ENCODE measurements at regions not wholly inside any gene's neighbourhood (a gene's known extent, or its start where the extent isn't known, plus 50 kb on each side); places are given as distances from the start of the nearest gene placed in this dataset.
A peak's percentile ranks its signal among the peaks of the same experiment; 100 is the strongest.

GRCh38 chr1:218850367-218850766 lies 323.3 kb upstream of the LYPLAL1 start:
- no peak for TF ChIP-seq CTCF (conservative IDR thresholded peaks at IDR 0.05; ENCODE audit: control insufficient read depth, insufficient read depth, low read depth, low read length)
- H3K4me3 ChIP-seq (ENCODE audit: control insufficient read depth, low read depth, low read length): no peak overlapping the region
- peak; percentile 6 for DNase-seq (ENCODE audit: low read depth)

GRCh38 chr1:218851586-218851985 lies 322.1 kb upstream of the LYPLAL1 start:
- no peak overlapping the region for H3K4me3 ChIP-seq (ENCODE audit: control insufficient read depth, low read depth, low read length)
- no peak for TF ChIP-seq CTCF (conservative IDR thresholded peaks at IDR 0.05; ENCODE audit: control insufficient read depth, insufficient read depth, low read depth, low read length)
- DNase-seq (ENCODE audit: low read depth): peak; percentile 24

GRCh38 chr1:218852527-218852926 lies 321.2 kb upstream of the LYPLAL1 start:
- no peak for TF ChIP-seq CTCF (conservative IDR thresholded peaks at IDR 0.05; ENCODE audit: control insufficient read depth, insufficient read depth, low read depth, low read length)
- no peak for DNase-seq (ENCODE audit: low read depth)
- H3K4me3 ChIP-seq (ENCODE audit: control insufficient read depth, low read depth, low read length): no peak overlapping the region

- no peak overlapping the region for H3K4me3 ChIP-seq (ENCODE audit: control insufficient read depth, low read depth, low read length)
- DNase-seq (ENCODE audit: low read depth): peak; percentile 27
- no peak for TF ChIP-seq CTCF (conservative IDR thresholded peaks at IDR 0.05; ENCODE audit: control insufficient read depth, insufficient read depth, low read depth, low read length)
These were observed 309.7 kb upstream of the LYPLAL1 start for GRCh38 chr1:218863987-218864386.

GRCh38 chr1:218865591-218865990 lies 308.1 kb upstream of the LYPLAL1 start:
- no peak for TF ChIP-seq CTCF (conservative IDR thresholded peaks at IDR 0.05; ENCODE audit: control insufficient read depth, insufficient read depth, low read depth, low read length)
- H3K4me3 ChIP-seq (ENCODE audit: control insufficient read depth, low read depth, low read length): no peak overlapping the region
- DNase-seq (ENCODE audit: low read depth): peak; percentile 52

GRCh38 chr1:218866507-218866906 lies 307.2 kb upstream of the LYPLAL1 start:
- TF ChIP-seq CTCF (conservative IDR thresholded peaks at IDR 0.05; ENCODE audit: control insufficient read depth, insufficient read depth, low read depth, low read length): no peak
- DNase-seq (ENCODE audit: low read depth): no peak
- no peak overlapping the region for H3K4me3 ChIP-seq (ENCODE audit: control insufficient read depth, low read depth, low read length)

- no peak overlapping the region for H3K4me3 ChIP-seq (ENCODE audit: control insufficient read depth, low read depth, low read length)
- DNase-seq (ENCODE audit: low read depth): no peak
- no peak for TF ChIP-seq CTCF (conservative IDR thresholded peaks at IDR 0.05; ENCODE audit: control insufficient read depth, insufficient read depth, low read depth, low read length)
These were observed 306.6 kb upstream of the LYPLAL1 start for GRCh38 chr1:218867066-218867465.

Data from fibroblast of mammary gland (primary cell).